ENCODE measurements at regions not wholly inside any gene's neighbourhood (a gene's known extent, or its start where the extent isn't known, plus 50 kb on each side); places are given as distances from the start of the nearest gene placed in this dataset.

DNA sequence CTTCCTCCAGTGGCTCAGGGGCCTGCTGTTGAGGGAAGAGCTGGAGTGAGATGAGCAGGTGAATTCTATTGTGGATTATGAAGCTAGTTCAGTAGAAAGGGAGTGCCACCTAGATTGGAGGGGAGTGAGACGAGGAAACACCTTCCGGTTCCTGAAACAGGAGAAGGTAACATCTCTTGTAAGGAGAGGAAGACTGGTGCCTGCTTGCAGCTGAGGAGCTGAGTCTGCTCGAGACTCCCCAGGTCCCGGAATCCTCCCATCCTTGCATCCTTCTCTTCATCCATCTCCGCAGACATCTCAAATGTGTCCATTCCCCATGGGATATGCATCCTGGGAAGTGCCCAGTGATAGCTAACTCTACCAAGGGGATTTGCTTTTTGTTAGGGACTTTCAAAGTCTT lies 242.9 kb upstream of the ZFP64 start:
- intact Hi-C loops (cut with micrococcal nuclease): no loop called here
- no peak overlapping the region for H3K4me3 Mint-ChIP-seq
- H3K27me3 Mint-ChIP-seq (ENCODE audit: low read depth in 3 of 3): peaks cover 0 to 2% (median 2%) of the 10 kb centered on the region in 3 donors
- Histone ChIP-seq H3K4me1 (ENCODE audit: control insufficient read depth in 1 of 2, insufficient read depth in 2 of 2, low read length in 2 of 2) (no peaks in the 10 kb centered on the region), H3K9ac (ENCODE audit: insufficient read depth, low read length, poor library complexity, severe bottlenecking) (no peak overlapping the region), H3K4me2 (replicated peaks; ENCODE audit: extremely low read depth, low read length, poor library complexity, severe bottlenecking) (no peak overlapping the region), H3K27me3 (ENCODE audit: control insufficient read depth in 2 of 2, insufficient read depth in 2 of 2, low read length in 2 of 2) (no peaks in the 10 kb centered on the region), H4K20me1 (ENCODE audit: insufficient read depth, low read length) (no peaks in the 10 kb centered on the region), H3K36me3 (replicated peaks in 1 of 2; ENCODE audit: control insufficient read depth in 1 of 2, insufficient read depth in 2 of 2, low read length in 2 of 2) (no peaks in the 10 kb centered on the region), H3K79me2 (ENCODE audit: insufficient read depth, low read length) (no peaks in the 10 kb centered on the region), H3K9me3 (replicated peaks in 1 of 2; ENCODE audit: control insufficient read depth in 1 of 2, insufficient read depth in 1 of 2, low read length in 2 of 2) (peaks cover 6 to 12% of the 10 kb centered on the region in 2 donors), H3K27ac (ENCODE audit: low read depth in 1 of 2, low read length in 2 of 2) (no peak overlapping the region), H2AFZ (ENCODE audit: insufficient read depth, low read depth, low read length, poor library complexity, severe bottlenecking) (no peak overlapping the region), H3K4me3 (replicated peaks in 1 of 3; ENCODE audit: low read depth in 2 of 3, low read length in 3 of 3) (no peak overlapping the region)
- no peak for DNase-seq
- no peaks in the 10 kb centered on the region for H3K4me1 Mint-ChIP-seq
- no CpG with 5 or more reads among the region's 5 CpGs for WGBS (ENCODE audit: insufficient coverage)
- peaks cover under 1 to 13% (median 9%) of the 10 kb centered on the region in 7 donors for H3K9me3 Mint-ChIP-seq
- TF ChIP-seq, protein P1, sequence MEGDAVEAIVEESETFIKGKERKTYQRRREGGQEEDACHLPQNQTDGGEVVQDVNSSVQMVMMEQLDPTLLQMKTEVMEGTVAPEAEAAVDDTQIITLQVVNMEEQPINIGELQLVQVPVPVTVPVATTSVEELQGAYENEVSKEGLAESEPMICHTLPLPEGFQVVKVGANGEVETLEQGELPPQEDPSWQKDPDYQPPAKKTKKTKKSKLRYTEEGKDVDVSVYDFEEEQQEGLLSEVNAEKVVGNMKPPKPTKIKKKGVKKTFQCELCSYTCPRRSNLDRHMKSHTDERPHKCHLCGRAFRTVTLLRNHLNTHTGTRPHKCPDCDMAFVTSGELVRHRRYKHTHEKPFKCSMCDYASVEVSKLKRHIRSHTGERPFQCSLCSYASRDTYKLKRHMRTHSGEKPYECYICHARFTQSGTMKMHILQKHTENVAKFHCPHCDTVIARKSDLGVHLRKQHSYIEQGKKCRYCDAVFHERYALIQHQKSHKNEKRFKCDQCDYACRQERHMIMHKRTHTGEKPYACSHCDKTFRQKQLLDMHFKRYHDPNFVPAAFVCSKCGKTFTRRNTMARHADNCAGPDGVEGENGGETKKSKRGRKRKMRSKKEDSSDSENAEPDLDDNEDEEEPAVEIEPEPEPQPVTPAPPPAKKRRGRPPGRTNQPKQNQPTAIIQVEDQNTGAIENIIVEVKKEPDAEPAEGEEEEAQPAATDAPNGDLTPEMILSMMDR (IDR thresholded peaks at IDR 0.05): no peak
- H3K27ac Mint-ChIP-seq: peak overlapping the region in 1 of 7 donors; percentile 64
- H3K36me3 Mint-ChIP-seq: no peaks in the 10 kb centered on the region

DNA sequence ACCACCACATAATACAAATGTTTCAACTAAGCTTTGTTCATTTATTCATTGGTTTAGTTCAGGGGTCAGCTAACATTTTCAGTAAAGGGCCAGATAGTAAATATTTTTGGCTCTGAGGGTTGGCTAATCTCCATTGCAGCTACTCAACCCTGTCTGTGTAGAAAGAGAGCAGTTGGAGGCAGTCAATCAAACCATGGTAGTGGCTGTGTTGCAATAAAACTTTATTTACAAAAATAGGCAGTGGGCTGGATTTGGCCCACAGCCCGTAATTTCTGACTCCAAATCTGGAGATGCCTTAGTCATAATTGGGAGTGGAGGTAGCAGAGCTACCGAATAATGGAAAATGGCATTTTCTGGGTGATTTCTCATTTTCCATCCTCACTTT lies 242.5 kb upstream of the ZFP64 start:
- TF ChIP-seq, protein P1 (IDR thresholded peaks at IDR 0.05): no peak
- intact Hi-C loops (cut with micrococcal nuclease): no loop called here
- no CpG with 5 or more reads among the region's 2 CpGs for WGBS (ENCODE audit: insufficient coverage)
- H3K9ac ChIP-seq (ENCODE audit: insufficient read depth, low read length, poor library complexity, severe bottlenecking): no peak overlapping the region
- no peak for DNase-seq
- H3K27me3 Mint-ChIP-seq (ENCODE audit: low read depth in 3 of 3): peaks cover 0 to 2% (median 2%) of the 10 kb centered on the region in 3 donors
- no peak overlapping the region for H3K4me2 ChIP-seq (replicated peaks; ENCODE audit: extremely low read depth, low read length, poor library complexity, severe bottlenecking)
- H3K79me2 ChIP-seq (ENCODE audit: insufficient read depth, low read length): no peaks in the 10 kb centered on the region
- H3K9me3 ChIP-seq (replicated peaks in 1 of 2; ENCODE audit: control insufficient read depth in 1 of 2, insufficient read depth in 1 of 2, low read length in 2 of 2): peaks cover 6 to 12% of the 10 kb centered on the region in 2 donors
- H3K4me1 ChIP-seq (ENCODE audit: control insufficient read depth in 1 of 2, insufficient read depth in 2 of 2, low read length in 2 of 2): no peaks in the 10 kb centered on the region
- no peaks in the 10 kb centered on the region for H3K27me3 ChIP-seq (ENCODE audit: control insufficient read depth in 2 of 2, insufficient read depth in 2 of 2, low read length in 2 of 2)
- H3K4me3 Mint-ChIP-seq: no peak overlapping the region
- H3K9me3 Mint-ChIP-seq: peaks cover 2 to 13% (median 10%) of the 10 kb centered on the region in 7 donors
- H2AFZ ChIP-seq (ENCODE audit: insufficient read depth, low read depth, low read length, poor library complexity, severe bottlenecking): no peak overlapping the region
- H3K36me3 Mint-ChIP-seq: no peaks in the 10 kb centered on the region
- no peaks in the 10 kb centered on the region for H3K36me3 ChIP-seq (replicated peaks in 1 of 2; ENCODE audit: control insufficient read depth in 1 of 2, insufficient read depth in 2 of 2, low read length in 2 of 2)
- H3K27ac ChIP-seq (ENCODE audit: low read depth in 1 of 2, low read length in 2 of 2): no peak overlapping the region
- H3K27ac Mint-ChIP-seq: no peak overlapping the region
- H3K4me1 Mint-ChIP-seq: no peaks in the 10 kb centered on the region
- H3K4me3 ChIP-seq (replicated peaks in 1 of 3; ENCODE audit: low read depth in 2 of 3, low read length in 3 of 3): no peak overlapping the region
- H4K20me1 ChIP-seq (ENCODE audit: insufficient read depth, low read length): no peaks in the 10 kb centered on the region

All from CD14-positive monocyte (primary cell).